AG04449 (cell line): ENCODE measurements at regions not wholly inside any gene's neighbourhood (a gene's known extent, or its start where the extent isn't known, plus 50 kb on each side); places are given as distances from the start of the nearest gene placed in this dataset.

Source experiments
- CTCF ChIA-PET: fragments of 350-600 bp; formaldehyde crosslinking; extraction: SDS; loops from one replicate; lab custom pipeline; 2021; ENCODE audit warnings: antibody characterized with exemption; lab: Yijun Ruan, JAX
- POLR2A ChIA-PET: fragments of 400-600, 350-600 bp; formaldehyde crosslinking; extraction: SDS; loops from one replicate; lab custom pipeline; 2020; ENCODE audit warnings: antibody characterized with exemption, inconsistent platforms; lab: Yijun Ruan, JAX
- DNase-seq: peaks from one replicate; pipeline ENCODE4 v3.0.0-alpha.2; 2010; ENCODE audit warnings: low read depth, low spot score
- H3K4me3 ChIP-seq: 2 replicates; pipeline ENCODE4 v1.5.1; 2011; ENCODE audit warnings: low read depth, mild to moderate bottlenecking, control low read depth, low read length
- CTCF ChIP-seq: IDR thresholded peaks from one replicate; pipeline ENCODE4 v1.5.1; 2011; ENCODE audit warnings: mild to moderate bottlenecking, moderate library complexity, low read length, control low read depth, inconsistent platforms; ENCODE audit not compliant: insufficient read depth; ENCODE audit errors: missing control alignments

GRCh38 chr4:184968366-184968765, 49.9 kb upstream of the HELT start:
- POLR2A ChIA-PET = no interaction called here
- DNase-seq = no peak
- H3K4me3 ChIP-seq = no peak overlapping the region
- no peak for TF ChIP-seq CTCF
- CTCF ChIA-PET = no interaction called here
